ENCODE measurements at regions not wholly inside any gene's neighbourhood (a gene's known extent, or its start where the extent isn't known, plus 50 kb on each side); places are given as distances from the start of the nearest gene placed in this dataset.
A peak's percentile ranks its signal among the peaks of the same experiment; 100 is the strongest.

- Histone ChIP-seq H3K4me2 (ENCODE audit: insufficient read depth, low read length) (no peak overlapping the region), H3K9ac (ENCODE audit: insufficient read depth in 1 of 2, low read depth in 2 of 2, low read length in 2 of 2) (no peak overlapping the region), H3K79me2 (ENCODE audit: control insufficient read depth, insufficient read depth, low read length) (no peaks in the 10 kb centered on the region), H3K9me3 (replicated peaks; ENCODE audit: control insufficient read depth, insufficient read depth, low read depth, low read length) (no peaks in the 10 kb centered on the region), H4K20me1 (replicated peaks; ENCODE audit: control insufficient read depth, insufficient read depth, low read length) (no peaks in the 10 kb centered on the region), H3K4me3 (no peak overlapping the region), H3K27ac (ENCODE audit: extremely low read depth, low read depth, low read length) (no peak overlapping the region), H3K27me3 (ENCODE audit: control insufficient read depth in 2 of 2, insufficient read depth in 2 of 2, low read length in 2 of 2) (no peaks in the 10 kb centered on the region), H3K36me3 (ENCODE audit: control insufficient read depth, insufficient read depth, low read length) (no peaks in the 10 kb centered on the region), H3K9me1 (ENCODE audit: control insufficient read depth, insufficient read depth, low read length) (no peaks in the 10 kb centered on the region), H3K4me1 (replicated peaks in 1 of 2; ENCODE audit: control insufficient read depth in 2 of 2, insufficient read depth in 2 of 2, low read length in 2 of 2) (no peaks in the 10 kb centered on the region), H2AFZ (ENCODE audit: low read depth, low read length) (no peak overlapping the region)
- DNase-seq (ENCODE audit: extremely low read depth in 1 of 4, low spot score in 3 of 4) (no peak), ATAC-seq (no peak), FAIRE-seq (no peak)
- ChIA-PET CTCF (ENCODE audit: low intra/inter-chr PET ratio) (no interaction called here), POLR2A (no interaction called here)
- 1% methylated on average over 8 of the region's 8 CpGs for WGBS (ENCODE audit: insufficient coverage, low coverage, missing lambda C conversion rate)
- in situ Hi-C loops (cut with MboI) = no loop called here
- TF ChIP-seq SRF (CRISPR knock-in tag; IDR thresholded peaks at IDR 0.05) (0 out of 4 replicates have a peak, but pooled peaks of 1 of the 2 experiments have one; percentile 15), PBX2 (CRISPR knock-in tag; IDR thresholded peaks at IDR 0.05; ENCODE audit: low read depth) (no peak), PBX2 (tag; conservative IDR thresholded peaks at IDR 0.05; ENCODE audit: low read depth) (peak; percentile 88), FOXM1 (IDR thresholded peaks at IDR 0.05; ENCODE audit: low read depth) (peak; percentile 66; the same call in 1 of the 2 replicates), FOXM1 (CRISPR knock-in tag; IDR thresholded peaks at IDR 0.05; ENCODE audit: low read depth) (no peak), SPI1 (IDR thresholded peaks at IDR 0.05; ENCODE audit: borderline replicate concordance, low read depth, low read length) (peak; percentile 78; the same call in 1 of the 2 replicates), ZNF124 (CRISPR knock-in tag; IDR thresholded peaks at IDR 0.05) (no peak), PKNOX1 (IDR thresholded peaks at IDR 0.05) (peak; percentile 79), MEIS2 (IDR thresholded peaks at IDR 0.05; ENCODE audit: partially characterized antibody) (peak; percentile 78), HDAC1 (IDR thresholded peaks at IDR 0.05) (no peak)
- no TSS peak for BruUV-seq (replicated peaks)
- intact Hi-C loops (cut with micrococcal nuclease) = no loop called here
These were observed 208.7 kb downstream of the AEBP2 start for GRCh38 chr12:19647806-19648556.

All from K562 (cell line).